Embryonic facial prominence (tissue), 1 donor: ENCODE measurements at regions not wholly inside any gene's neighbourhood (a gene's known extent, or its start where the extent isn't known, plus 50 kb on each side); places are given as distances from the start of the nearest gene placed in this dataset.

Source experiments
- DNase-seq: peaks from one replicate; pipeline ENCODE4 v3.0.0-alpha.2; 2016; ENCODE audit errors: extremely low spot score

- DNase-seq, result no peak
Observed at GRCh38 chr2:51111532-51111931, 79.6 kb upstream of the NRXN1 start.

GRCh38 chr2:51108794-51109193 lies 76.9 kb upstream of the NRXN1 start:
- no peak for DNase-seq

DNA sequence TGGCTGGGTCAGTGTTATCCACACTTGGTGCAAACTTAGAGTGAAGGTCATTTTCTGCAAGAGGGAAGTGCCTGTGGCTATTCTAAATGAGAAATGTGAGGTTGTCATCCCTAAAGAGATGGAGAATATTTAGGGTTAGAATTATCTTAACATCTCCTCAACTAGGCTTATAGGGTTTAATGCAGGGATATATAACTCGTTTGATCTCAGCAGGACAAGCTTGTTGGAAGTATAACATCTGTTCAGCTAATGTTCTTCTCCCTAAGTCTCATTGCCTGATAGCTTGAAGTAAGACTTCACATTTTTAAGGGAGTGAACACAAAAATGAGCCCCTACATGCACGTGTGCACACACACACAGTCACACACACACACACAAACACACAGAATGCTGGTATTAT lies 75.9 kb upstream of the NRXN1 start:
- DNase-seq, result no peak

GRCh38 chr2:51105811-51106210 lies 73.9 kb upstream of the NRXN1 start:
- no peak for DNase-seq

DNA sequence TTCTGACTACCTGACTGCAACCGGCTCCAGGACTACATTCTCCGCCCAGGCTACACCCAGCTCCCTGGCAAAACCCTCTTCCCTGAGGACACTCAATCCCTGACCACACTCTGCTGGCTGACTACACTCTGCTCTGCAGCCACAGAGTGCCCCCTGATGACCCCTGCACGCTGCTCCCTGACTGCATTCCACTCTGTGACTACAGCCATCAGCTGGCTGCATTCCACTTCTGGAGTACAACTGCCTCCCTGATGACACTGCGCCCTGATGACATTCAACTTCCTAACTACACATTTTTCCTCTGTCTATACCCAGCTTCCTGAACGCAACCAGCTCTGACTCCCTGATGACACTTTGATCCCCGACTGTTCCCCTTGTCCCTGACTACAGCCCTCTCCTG lies 71.3 kb upstream of the NRXN1 start:
- DNase-seq, result no peak

GRCh38 chr2:51093016-51093415 lies 61.1 kb upstream of the NRXN1 start:
- no peak for DNase-seq

DNA sequence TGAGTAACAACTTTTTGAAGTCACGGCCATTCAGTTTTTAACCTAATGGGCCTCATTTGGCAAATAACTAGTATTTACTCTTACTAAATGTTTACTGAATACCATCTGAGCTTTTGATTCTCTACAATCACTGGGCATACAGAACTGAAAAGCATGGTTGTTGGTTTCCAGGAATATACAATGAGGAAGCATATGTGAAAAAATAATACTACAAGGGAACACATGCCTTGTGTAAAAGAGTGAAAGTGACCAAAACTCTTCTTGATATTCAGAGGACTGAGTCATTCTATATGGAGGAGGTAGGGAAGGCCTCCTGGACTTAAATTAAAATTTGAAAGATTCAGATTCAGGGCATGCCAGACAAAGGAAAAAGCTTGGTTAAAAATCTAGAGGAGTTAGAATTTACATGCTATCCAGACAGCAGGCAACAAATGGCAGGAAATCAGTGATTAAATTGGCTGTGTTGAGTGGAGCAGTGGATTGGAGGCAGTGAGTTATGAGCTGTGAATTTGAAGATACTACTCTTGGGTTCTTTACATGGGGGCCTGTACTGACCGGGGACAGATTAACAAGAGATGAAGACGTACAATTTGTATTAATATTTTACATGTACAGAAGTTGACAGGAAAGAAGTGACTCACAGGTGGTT lies 53.6 kb upstream of the NRXN1 start:
- DNase-seq, result no peak

- DNase-seq, result no peak
Observed at GRCh38 chr2:51084750-51085149, 52.8 kb upstream of the NRXN1 start.
